ENCODE measurements at regions not wholly inside any gene's neighbourhood (a gene's known extent, or its start where the extent isn't known, plus 50 kb on each side); places are given as distances from the start of the nearest gene placed in this dataset.
"Not testable (repeated sequence)": the region's sequence is repeated elsewhere in the genome, so short reads cannot be mapped to it uniquely, and the experiment has no call there.

DNA sequence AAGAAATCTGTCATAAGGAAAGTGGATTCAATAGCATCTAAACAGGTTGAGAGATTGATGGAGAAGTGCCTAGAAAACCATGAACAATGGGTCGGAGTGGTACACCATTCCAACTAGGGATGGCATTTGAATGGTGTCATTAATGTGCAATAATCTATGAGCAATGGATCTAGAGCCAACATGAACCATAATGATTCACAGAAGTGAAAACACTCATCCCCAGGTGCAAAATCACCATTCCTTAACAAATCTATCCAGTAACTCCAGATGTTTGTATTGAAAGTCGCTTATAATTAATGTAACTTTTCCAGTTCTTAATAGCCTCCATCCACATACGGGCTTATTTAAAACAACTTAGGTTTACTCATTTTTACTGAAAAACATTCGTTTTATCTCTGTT lies 201.3 kb upstream of the ADGRL4 start:
- DNase-seq: no peak

DNA sequence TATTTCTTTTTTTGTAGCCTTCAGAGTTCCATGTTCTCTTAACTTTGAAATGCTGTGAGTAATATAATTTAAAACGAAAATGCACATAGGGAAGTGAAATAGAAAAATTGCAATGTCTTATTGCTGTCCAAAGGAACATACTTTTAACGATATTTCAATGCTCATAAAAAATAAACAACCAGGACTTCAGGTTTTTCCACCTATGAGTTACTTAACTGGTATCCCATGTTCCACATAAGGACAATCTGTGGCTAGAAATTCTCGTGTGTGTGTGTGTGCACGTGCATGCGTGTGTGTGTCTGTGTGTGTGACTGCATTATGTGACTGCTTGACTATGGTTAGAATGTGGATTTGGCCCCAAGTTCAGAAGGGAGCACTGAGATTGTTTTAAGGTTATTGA lies 200.8 kb upstream of the ADGRL4 start:
- DNase-seq: no peak

- DNase-seq: no peak
Observed at GRCh38 chr1:79204779-79205479, 198.4 kb upstream of the ADGRL4 start.

GRCh38 chr1:79198832-79199231 lies 192.3 kb upstream of the ADGRL4 start:
- DNase-seq: no peak

- no peak for DNase-seq
Observed at GRCh38 chr1:79197421-79197820, 190.9 kb upstream of the ADGRL4 start.

GRCh38 chr1:79196211-79196610 lies 189.7 kb upstream of the ADGRL4 start:
- no peak for DNase-seq

DNA sequence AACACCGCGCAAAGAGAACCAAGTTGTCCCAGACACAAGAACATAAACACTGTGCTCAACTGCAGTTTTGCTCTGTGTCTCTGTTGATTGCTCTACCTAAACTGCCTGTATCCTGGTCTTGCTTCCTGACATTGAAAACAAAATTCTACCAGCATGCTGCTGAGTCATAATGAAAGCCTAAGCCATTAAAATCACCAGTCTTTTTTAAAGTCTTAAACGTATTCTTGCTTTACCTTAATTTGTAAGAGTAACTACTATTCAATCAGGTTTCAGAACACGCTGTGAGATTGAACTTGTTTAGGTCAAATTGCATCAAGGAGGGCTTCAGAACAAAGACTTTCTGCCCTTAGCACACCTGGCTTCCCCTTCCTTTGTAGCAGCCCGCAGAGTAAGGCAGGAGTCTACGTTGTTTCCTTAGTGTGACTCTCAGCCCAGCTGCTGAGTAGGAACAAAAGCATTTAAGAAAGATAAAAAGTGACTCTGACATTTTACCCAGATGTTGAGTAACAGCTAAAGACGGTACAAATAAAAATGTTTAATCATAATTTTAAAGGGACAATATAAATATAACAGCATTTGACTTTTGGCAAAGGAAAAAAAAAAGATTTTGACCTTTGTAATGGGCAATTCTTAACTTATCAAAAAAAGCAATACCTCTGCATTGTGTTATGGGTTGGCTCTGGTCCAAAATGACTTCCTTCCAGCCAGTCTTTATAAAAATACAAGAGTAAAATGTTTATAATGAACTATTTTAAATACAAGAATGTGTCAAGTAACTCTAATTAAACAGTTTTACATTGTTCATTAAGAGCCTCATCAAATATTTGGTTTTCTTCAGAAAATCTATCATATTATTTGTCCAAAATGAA lies 186.9 kb upstream of the ADGRL4 start:
- DNase-seq: no peak

DNA sequence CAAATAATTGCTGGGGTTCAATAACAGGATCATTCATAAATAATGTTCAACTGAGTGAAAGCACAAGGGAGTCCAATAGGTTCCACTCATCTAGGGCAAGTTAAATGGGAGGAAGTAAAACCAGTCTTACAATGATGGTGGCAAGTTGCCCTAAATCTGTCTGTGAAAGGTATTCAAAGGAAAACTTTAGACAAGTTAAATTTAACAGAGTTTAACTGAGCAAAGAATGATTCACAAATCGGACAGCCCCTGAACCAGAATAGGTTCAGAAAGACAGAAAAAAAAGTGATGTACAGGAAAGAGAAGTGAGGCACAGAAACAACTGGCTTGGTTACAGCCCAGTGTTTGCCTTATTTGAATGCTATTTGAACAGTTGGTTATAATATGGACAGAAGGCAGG lies 183.5 kb upstream of the ADGRL4 start:
- no peak for DNase-seq

GRCh38 chr1:79188337-79188736 lies 181.8 kb upstream of the ADGRL4 start:
- no peak for DNase-seq

- no peak for DNase-seq
Observed at GRCh38 chr1:79186260-79186659, 179.7 kb upstream of the ADGRL4 start.

- DNase-seq: no peak
Observed at GRCh38 chr1:79177844-79178243, 171.3 kb upstream of the ADGRL4 start.

- DNase-seq: no peak
Observed at GRCh38 chr1:79161077-79161476, 154.5 kb upstream of the ADGRL4 start.

DNA sequence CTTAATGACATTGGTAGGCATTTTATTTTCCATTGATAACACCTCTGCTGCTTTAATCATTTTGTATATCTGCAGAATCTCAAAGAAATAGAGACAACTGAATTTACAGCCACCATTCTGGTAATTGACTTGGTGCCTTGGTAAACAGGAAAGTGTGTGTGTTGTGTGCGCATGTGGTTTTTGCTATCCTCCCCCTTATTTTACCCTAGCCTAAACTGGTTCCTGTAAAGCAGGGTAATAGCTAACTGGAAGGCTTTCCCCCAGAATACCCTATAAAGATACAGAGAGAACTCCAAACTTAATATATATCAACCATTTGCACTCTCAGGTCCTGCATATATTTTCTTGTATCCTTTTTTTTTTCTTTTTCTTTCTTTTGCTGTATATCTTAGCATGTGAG lies 149.5 kb upstream of the ADGRL4 start:
- DNase-seq: no peak

- no peak for DNase-seq
Observed at GRCh38 chr1:79151006-79151796, 144.7 kb upstream of the ADGRL4 start.

DNA sequence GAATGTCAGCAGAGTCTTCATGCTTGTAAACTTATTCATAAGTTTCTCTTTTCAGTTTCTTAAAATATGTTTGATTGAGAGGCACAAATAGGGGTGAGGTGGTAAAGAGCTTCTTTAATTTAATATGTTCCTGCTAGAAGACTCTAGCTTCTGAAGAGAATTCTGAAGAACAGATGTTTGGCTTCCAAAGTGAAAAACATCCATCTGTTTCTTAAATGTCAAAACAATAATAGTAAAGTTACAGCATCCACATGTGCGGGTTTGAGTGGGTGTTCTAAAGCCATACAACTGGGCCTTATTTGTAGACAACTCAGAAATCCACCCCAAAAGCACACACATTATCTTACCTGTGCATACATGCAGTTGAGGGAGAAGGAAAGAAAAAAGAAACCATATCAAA lies 144.0 kb upstream of the ADGRL4 start:
- DNase-seq: no peak

- not testable (repeated sequence) for DNase-seq
Observed at GRCh38 chr1:79138227-79138626, 131.7 kb upstream of the ADGRL4 start.

DNA sequence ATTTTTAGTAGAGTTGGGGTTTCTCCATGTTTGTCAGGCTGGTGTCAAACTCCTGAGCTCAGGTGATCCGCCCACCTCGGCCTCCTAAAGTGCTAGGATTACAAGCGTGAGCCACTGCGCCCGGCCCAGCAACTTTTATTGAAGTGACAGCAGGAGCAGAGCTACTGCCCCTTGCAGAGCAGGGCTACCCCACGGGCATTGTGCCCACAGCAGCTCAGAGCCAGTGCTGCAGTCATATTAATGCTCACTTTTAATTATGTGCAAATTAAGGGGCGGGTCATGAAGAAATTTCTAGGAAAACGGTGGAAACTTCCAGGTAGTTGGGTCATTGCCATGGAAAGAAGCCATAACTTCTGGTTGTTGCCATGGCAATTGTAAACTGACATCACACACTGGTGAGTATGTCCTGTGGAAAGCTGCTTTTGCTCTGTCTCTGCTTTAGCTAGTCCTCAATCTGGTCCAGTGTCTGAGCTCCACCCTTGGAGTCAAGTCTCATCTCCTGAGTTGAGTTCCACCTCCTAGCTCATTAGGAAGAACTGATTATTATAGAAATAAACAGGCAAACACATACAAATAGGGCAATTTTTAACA lies 127.3 kb upstream of the ADGRL4 start:
- DNase-seq: no peak

DNA sequence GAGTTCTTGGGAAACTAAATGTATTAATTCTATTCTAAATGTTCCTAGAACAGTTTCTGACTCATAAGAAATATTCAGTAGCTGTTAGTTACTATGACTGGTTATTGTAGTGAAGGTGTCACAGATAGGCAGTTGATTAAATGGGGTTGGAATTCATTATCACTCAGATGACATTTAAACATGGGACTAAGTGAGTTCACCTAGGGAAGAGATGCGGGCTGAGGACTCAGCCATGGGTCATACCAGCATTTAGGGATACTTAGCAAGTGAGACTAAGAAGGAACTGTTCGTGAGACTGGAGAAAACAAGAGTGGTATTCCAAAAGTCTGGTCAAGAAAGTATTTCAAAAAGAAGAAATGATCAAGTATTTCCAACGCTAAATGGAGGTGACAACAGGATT lies 125.1 kb upstream of the ADGRL4 start:
- no peak for DNase-seq

GRCh38 chr1:79129914-79130313 lies 123.4 kb upstream of the ADGRL4 start:
- no peak for DNase-seq

- no peak for DNase-seq
Observed at GRCh38 chr1:79128722-79129121, 122.2 kb upstream of the ADGRL4 start.

GRCh38 chr1:79124756-79125155 lies 118.2 kb upstream of the ADGRL4 start:
- DNase-seq: no peak

DNA sequence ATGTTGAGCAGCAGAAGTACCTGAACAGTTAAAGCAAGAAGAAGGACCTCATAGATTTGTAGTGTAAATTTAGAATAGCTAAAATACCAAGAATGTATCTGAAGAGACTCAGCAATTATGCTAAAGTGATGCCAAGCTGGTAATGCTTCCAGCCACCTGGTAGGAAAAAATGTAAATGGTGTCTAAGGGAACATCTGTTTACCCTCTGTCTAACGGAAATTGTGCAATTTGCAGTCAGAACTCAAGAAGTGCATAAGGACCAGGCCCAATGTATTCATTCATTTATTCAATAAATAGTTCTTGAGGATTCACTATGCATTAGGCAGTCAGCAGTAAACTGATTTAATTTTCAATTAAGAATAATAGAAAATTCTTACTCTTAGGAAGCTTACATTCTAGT lies 116.0 kb upstream of the ADGRL4 start:
- DNase-seq: no peak

- DNase-seq: no peak
Observed at GRCh38 chr1:79117376-79117775, 110.8 kb upstream of the ADGRL4 start.

All from NCI-H1436 treated with DMSO at 0.1 percent for 48 hours (cell line).